Activated CD4-positive, alpha-beta T cell treated with anti-CD3 and anti-CD28 coated beads for 36 hours (primary cell): ENCODE measurements at regions not wholly inside any gene's neighbourhood (a gene's known extent, or its start where the extent isn't known, plus 50 kb on each side); places are given as distances from the start of the nearest gene placed in this dataset.

Source experiments
- ATAC-seq: fragments of 200-7000 bp; cut with Tn5 transposase; one replicate; pipeline ENCODE4 v1.10.0; 2021; ENCODE audit warnings: mild to moderate bottlenecking, moderate library complexity
- CTCF ChIA-PET: fragments of 350-600 bp; sonication (Branson Sonifier 250); formaldehyde crosslinking; loops from one replicate; lab custom pipeline; 2021; ENCODE audit warnings: antibody characterized with exemption; lab: Charles Lee
- POLR2A ChIA-PET: fragments of 350-600 bp; sonication (Branson Sonifier 250); formaldehyde crosslinking; loops from one replicate; lab custom pipeline; 2021; ENCODE audit warnings: antibody characterized with exemption, inconsistent platforms; lab: Charles Lee
- DNase-seq: peaks from one replicate; pipeline ENCODE4 v3.0.0-alpha.2; 2020
- H3K27ac Mint-ChIP-seq: one replicate; pipeline ENCODE4 v1.8.0; 2021; ENCODE audit warnings: mixed read lengths
- H3K27me3 Mint-ChIP-seq: one replicate; pipeline ENCODE4 v1.8.0; 2021; ENCODE audit warnings: mixed read lengths
- H3K36me3 Mint-ChIP-seq: one replicate; pipeline ENCODE4 v1.8.0; 2021; ENCODE audit warnings: low read depth, mixed read lengths
- H3K4me1 Mint-ChIP-seq: one replicate; pipeline ENCODE4 v1.8.0; 2021; ENCODE audit warnings: mixed read lengths
- H3K4me3 Mint-ChIP-seq: one replicate; pipeline ENCODE4 v1.8.0; 2021; ENCODE audit warnings: mild to moderate bottlenecking, moderate library complexity, mixed read lengths
- H3K9me3 Mint-ChIP-seq: one replicate; pipeline ENCODE4 v1.8.0; 2021; ENCODE audit warnings: low read depth, mixed read lengths
- intact Hi-C, 2 experiments: fragments of 100-400 bp; cut with DNase I in 1 of 2; cut with micrococcal nuclease in 1 of 2; formaldehyde crosslinking; loops; one replicate each; pipeline versions ENCODE4 v1.14.2 to v1.15.1; 2022 to 2024; cut with DNase I, micrococcal nuclease

DNA sequence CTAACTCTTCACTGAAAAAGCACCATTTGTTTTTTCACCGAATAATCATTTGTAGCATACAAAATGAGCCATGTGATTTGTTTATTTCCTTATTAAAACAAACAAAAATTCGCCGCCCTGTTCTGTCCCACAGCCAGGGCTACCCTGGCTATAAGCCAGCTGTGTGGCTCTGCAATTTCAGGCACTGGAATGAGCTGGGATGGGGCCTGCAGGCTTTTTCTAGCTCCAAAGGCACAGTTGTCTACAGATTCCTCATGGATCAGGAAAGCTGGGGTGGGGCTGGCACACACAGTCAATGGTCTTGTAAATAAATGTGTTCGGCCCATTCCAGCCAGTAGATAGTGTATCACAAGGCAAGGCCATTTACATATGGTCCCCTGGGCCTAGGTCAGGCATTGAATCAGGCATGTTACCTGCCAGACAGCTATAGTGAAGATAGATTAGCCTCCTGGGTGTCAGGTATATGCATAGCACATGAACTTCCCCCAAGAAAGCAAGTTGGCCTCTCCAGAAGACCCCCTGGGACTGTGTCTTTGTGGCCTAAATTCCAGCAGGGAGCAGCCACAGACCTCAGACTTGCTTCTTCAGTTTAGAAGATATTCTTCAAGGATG lies 608.9 kb downstream of the MAFB start:
- Mint-ChIP-seq H3K27me3 (peaks cover 4% of the 10 kb centered on the region), H3K9me3 (no peaks in the 10 kb centered on the region), H3K27ac (no peak overlapping the region), H3K36me3 (no peaks in the 10 kb centered on the region), H3K4me1 (no peaks in the 10 kb centered on the region), H3K4me3 (no peak overlapping the region)
- ATAC-seq (no peak), DNase-seq (no peak)
- intact Hi-C loops, result no loop called here
- ChIA-PET POLR2A (no interaction called here), CTCF (interaction anchor here (0.6 kb wide), 1 partner anchor 859 kb away, joined by 3 read pairs; no protein-coding TSS in a partner anchor)

DNA sequence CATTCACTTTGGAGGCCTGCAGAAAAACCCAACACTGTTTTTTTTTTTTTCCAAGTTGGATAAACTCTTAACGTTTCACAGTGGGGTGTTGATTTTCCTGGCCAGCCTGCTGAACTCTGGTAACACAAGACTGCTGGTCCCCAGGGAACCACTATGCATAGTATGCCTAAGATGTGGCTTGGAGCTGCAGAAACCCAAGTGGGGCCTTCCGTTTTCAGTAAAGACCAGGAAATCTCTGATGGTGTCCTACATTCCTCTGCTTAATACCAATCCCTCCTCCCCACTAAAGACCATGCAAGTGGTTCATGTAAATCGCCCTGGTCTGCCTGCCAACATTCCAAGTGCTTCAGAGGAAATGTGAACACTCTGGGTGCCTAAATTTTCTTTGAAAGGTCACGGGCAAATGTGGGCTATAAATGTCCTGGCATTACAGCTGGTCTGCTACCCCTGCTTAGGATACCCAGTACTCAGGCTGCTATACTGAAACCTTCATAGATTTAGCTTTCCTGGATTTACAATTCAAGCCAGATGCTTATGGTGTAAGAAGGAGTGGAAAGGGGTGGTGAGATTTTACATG lies 615.4 kb downstream of the MAFB start:
- Mint-ChIP-seq H3K27ac (no peak overlapping the region), H3K4me1 (no peaks in the 10 kb centered on the region), H3K27me3 (no peaks in the 10 kb centered on the region), H3K4me3 (no peak overlapping the region), H3K9me3 (peaks cover 8% of the 10 kb centered on the region), H3K36me3 (no peaks in the 10 kb centered on the region)
- intact Hi-C loops, result no loop called here
- ATAC-seq (no peak), DNase-seq (no peak)
- ChIA-PET CTCF (no interaction called here), POLR2A (no interaction called here)

DNA sequence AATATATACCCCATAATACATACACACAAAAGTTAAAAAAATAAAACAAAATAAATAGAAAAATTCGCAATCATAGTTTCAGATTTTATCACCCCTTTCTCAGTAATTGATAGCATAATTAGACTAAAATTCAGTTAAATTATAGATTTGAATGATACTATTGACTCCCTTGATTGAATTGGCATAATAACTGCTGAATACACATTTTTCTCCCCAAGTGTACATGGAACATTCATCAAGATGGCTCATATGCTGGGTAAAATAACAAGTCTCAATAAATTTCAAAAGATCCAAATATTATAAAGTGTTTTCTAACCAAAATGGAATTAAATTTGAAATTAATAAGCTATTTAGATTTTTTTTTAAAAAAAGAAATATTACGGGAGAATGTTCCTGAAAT lies 616.1 kb downstream of the MAFB start:
- H3K27me3 Mint-ChIP-seq, result no peaks in the 10 kb centered on the region
- no peak overlapping the region for H3K4me3 Mint-ChIP-seq
- CTCF ChIA-PET, result no interaction called here
- intact Hi-C loops, result no loop called here
- H3K4me1 Mint-ChIP-seq, result no peaks in the 10 kb centered on the region
- H3K9me3 Mint-ChIP-seq, result peaks cover 8% of the 10 kb centered on the region
- no peak overlapping the region for H3K27ac Mint-ChIP-seq
- H3K36me3 Mint-ChIP-seq, result no peaks in the 10 kb centered on the region
- POLR2A ChIA-PET, result no interaction called here
- no peak for ATAC-seq
- DNase-seq, result no peak

DNA sequence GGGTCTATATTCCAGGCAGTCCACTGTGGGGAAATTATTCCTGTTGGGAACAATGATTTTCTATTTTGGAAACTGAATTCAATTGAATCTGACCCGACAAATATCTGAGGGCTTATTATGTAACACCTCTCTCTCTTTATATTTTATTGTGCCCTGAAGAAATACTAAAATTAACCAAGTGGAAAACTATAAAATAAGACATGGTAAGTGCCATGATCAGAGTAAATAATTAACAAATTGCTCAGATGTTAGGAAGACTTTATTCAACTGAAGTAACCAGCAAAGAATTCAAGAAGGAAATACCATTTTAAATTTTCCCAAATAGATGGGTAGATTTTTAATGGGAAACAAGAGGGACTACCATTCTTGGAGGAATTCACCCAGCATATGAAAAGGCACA lies 632.9 kb downstream of the MAFB start:
- Mint-ChIP-seq H3K27me3 (peaks cover 4% of the 10 kb centered on the region), H3K36me3 (no peaks in the 10 kb centered on the region), H3K4me1 (no peaks in the 10 kb centered on the region), H3K9me3 (peaks cover 3% of the 10 kb centered on the region), H3K4me3 (no peak overlapping the region), H3K27ac (no peak overlapping the region)
- POLR2A ChIA-PET, result no interaction called here
- intact Hi-C loops, result no loop called here
- no peak for ATAC-seq
- CTCF ChIA-PET, result no interaction called here
- no peak for DNase-seq

DNA sequence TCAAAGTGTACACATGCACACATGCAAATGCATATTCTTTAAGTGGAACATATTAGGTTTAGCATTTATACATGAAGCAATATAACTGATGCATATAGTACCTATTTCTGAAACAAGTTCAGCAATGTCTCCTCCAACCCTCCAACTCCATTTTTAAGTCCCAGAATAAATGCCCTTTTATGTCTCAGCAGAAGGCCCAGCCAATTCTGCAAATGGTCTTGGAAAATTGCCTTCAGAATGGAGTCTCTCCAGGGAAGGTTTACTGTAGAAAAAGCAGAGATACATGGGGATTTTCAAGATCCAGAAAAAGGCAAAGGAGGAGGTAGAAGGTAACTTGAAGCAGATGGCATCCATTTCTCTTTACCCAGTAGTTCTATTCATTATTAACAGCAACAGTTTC lies 633.3 kb downstream of the MAFB start:
- Mint-ChIP-seq H3K27ac (no peak overlapping the region), H3K9me3 (peaks cover 3% of the 10 kb centered on the region), H3K27me3 (peaks cover 4% of the 10 kb centered on the region), H3K36me3 (no peaks in the 10 kb centered on the region), H3K4me1 (no peaks in the 10 kb centered on the region), H3K4me3 (no peak overlapping the region)
- no peak for ATAC-seq
- no peak for DNase-seq
- CTCF ChIA-PET, result no interaction called here
- intact Hi-C loops, result no loop called here
- POLR2A ChIA-PET, result no interaction called here

DNA sequence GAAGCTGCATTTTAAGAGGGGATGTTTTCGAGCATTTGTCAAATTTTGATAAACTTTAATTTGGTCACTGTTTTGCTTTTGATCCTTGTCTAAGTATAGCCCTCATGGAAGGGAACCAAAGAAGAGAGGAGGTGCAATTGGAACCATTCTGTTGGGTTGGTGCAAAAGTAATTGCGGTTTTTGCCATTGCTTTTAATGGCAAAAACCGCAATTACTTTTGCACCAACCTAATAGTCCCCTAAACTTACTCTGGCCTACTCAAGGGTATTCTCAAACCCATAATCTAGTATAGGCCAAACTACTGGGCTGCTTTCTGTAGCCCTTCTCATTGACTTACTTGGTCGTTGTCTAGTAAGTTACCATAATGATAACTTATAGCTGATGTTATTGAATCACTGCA lies 634.7 kb downstream of the MAFB start:
- Mint-ChIP-seq H3K4me3 (no peak overlapping the region), H3K27ac (no peak overlapping the region), H3K9me3 (no peaks in the 10 kb centered on the region), H3K27me3 (peaks cover 4% of the 10 kb centered on the region), H3K4me1 (no peaks in the 10 kb centered on the region), H3K36me3 (no peaks in the 10 kb centered on the region)
- ChIA-PET POLR2A (no interaction called here), CTCF (interaction anchor here (1.2 kb wide), 1 partner anchor 28 kb away, joined by 4 read pairs; no protein-coding TSS in a partner anchor)
- intact Hi-C loops, result no loop called here
- ATAC-seq (no peak), DNase-seq (no peak)

DNA sequence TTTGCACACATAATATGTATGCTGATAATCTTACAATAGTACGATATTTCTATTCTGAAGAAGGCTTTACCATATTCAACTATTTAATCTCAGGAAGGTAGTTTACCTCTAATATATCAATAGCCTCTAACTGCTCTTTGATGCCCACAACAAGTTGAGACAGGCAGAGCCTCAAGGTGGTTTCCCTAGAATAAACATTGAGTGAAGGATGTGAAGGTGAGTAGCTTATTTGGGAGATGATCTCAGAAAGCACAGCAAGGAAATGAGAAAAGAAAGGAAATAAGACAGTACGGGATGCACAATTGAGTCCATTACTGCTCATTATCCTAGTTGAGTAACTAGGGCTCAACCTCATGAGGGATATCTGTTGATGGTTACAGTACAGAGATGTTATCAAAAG lies 638.4 kb downstream of the MAFB start:
- Mint-ChIP-seq H3K4me1 (no peaks in the 10 kb centered on the region), H3K27ac (no peak overlapping the region), H3K4me3 (no peak overlapping the region), H3K9me3 (no peaks in the 10 kb centered on the region), H3K27me3 (peaks cover 4% of the 10 kb centered on the region), H3K36me3 (no peaks in the 10 kb centered on the region)
- ChIA-PET CTCF (no interaction called here), POLR2A (no interaction called here)
- no peak for ATAC-seq
- no peak for DNase-seq
- intact Hi-C loops, result no loop called here

DNA sequence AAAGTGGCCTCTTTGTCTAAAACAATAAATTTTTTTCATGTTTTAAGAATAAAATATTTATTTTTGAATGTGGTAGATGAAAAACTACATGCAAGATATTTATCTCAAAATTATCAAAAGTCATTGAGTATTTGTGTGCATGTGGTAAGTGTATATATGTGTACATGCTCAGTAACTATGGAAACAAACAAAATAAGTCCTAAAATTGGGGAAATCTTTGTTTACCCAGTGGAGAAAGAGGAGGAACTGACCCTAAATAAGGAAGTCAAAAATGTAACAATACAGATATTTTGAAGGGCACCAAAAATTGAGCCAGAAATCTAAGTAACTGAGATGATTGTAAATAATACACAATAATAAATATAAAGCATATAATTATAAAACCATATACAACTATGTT lies 639.2 kb downstream of the MAFB start:
- ATAC-seq (no peak), DNase-seq (no peak)
- ChIA-PET CTCF (no interaction called here), POLR2A (no interaction called here)
- intact Hi-C loops, result no loop called here
- no peaks in the 10 kb centered on the region for H3K36me3 Mint-ChIP-seq
- no peaks in the 10 kb centered on the region for H3K4me1 Mint-ChIP-seq
- no peak overlapping the region for H3K4me3 Mint-ChIP-seq
- H3K9me3 Mint-ChIP-seq, result no peaks in the 10 kb centered on the region
- peaks cover 4% of the 10 kb centered on the region for H3K27me3 Mint-ChIP-seq
- no peak overlapping the region for H3K27ac Mint-ChIP-seq

DNA sequence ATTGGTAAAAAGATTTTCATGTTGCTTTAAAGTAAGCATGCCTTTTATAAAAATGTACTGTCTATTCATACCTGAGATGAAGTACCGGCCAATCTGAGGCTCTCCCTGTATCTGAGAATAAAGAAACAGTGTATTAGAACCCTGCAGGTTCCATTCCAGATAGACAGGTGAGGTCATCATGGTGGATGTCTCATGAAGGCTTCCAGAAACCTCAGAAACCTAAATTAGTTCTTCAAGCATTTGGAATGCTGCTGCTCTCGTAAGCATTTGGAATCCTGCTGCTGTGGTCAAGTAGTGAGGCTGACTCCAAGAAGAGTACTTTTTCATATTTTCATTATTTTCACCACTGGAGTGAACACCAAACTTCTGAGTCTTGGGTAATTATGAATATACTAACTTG lies 642.3 kb downstream of the MAFB start:
- ChIA-PET POLR2A (no interaction called here), CTCF (no interaction called here)
- no peak overlapping the region for H3K4me3 Mint-ChIP-seq
- no peak overlapping the region for H3K27ac Mint-ChIP-seq
- no peaks in the 10 kb centered on the region for H3K36me3 Mint-ChIP-seq
- DNase-seq (no peak), ATAC-seq (no peak)
- no peaks in the 10 kb centered on the region for H3K4me1 Mint-ChIP-seq
- intact Hi-C loops, result no loop called here
- H3K9me3 Mint-ChIP-seq, result no peaks in the 10 kb centered on the region
- H3K27me3 Mint-ChIP-seq, result no peaks in the 10 kb centered on the region

DNA sequence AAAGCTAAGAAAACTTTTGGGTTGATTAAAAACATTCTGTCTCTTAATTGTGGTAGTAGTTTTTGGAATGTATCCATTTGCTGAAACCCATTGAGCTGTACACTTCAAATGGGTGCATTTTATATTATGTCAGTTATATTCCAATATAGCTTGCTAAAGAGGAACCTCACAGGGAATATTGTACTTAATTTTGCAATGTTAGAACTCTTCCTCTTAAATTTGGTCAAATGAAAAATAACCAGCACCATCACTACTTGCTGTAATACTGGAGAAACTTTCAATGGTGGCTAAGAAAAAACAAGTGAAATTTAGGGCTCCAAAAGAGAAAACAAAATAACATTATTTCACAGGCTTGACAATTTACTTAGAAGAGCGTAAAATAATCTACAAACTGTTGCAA lies 651.5 kb downstream of the MAFB start:
- ATAC-seq (no peak), DNase-seq (no peak)
- intact Hi-C loops, result no loop called here
- Mint-ChIP-seq H3K27ac (no peak overlapping the region), H3K27me3 (peaks cover 5% of the 10 kb centered on the region), H3K36me3 (no peaks in the 10 kb centered on the region), H3K4me3 (no peak overlapping the region), H3K4me1 (no peaks in the 10 kb centered on the region), H3K9me3 (no peaks in the 10 kb centered on the region)
- ChIA-PET CTCF (interaction anchor here (0.6 kb wide), 2 partner anchors 1310 to 1849 kb away, joined by 3 read pairs; no protein-coding TSS in a partner anchor), POLR2A (no interaction called here)

DNA sequence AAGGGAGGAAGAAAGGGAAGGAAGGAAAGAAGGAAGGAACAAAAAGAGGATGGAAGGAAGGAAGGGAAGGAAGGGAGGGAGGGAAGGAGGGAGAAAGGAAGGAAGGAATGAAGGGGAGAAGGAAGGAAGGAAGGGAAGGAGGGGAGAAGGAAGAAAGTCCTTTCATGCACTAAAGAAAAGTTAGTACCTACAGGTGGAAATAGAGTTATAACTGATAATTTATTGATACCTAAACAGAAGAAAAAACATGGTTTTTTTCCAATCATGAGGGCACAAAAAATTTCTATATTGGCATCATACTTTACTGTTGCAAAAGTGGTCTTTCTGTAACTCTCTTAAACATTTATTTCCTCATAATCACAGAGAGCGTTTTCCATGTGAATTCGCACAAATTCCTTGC lies 659.4 kb downstream of the MAFB start:
- ATAC-seq (no peak), DNase-seq (no peak)
- intact Hi-C loops, result no loop called here
- Mint-ChIP-seq H3K36me3 (no peaks in the 10 kb centered on the region), H3K4me1 (no peaks in the 10 kb centered on the region), H3K27ac (no peak overlapping the region), H3K9me3 (no peaks in the 10 kb centered on the region), H3K4me3 (no peak overlapping the region), H3K27me3 (peaks cover 14% of the 10 kb centered on the region)
- POLR2A ChIA-PET, result no interaction called here
- CTCF ChIA-PET, result no interaction called here

DNA sequence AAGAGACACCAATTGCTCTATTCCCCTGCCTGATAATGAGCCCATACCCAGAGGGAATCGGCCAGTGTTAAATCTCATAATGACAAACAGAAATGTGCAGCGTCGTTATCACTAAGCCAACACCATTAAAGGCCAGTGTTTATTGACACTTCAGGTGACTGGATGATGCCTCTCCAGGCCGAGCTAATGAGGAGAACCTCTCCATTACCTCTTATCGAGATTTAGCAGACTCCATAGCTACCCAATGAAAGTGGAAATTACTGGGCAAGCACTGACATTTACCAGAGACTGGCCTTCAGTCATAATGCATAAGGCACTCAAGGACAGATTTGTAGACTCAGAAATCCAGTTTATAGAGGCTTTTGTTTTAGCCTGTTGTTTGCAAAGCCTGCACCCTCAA lies 669.5 kb downstream of the MAFB start:
- no peaks in the 10 kb centered on the region for H3K36me3 Mint-ChIP-seq
- ATAC-seq (no peak), DNase-seq (no peak)
- H3K4me3 Mint-ChIP-seq, result no peak overlapping the region
- CTCF ChIA-PET, result no interaction called here
- no peaks in the 10 kb centered on the region for H3K9me3 Mint-ChIP-seq
- H3K27ac Mint-ChIP-seq, result no peak overlapping the region
- intact Hi-C loops, result loop anchor here in 1 of 2 experiments (10.0 kb wide), 1 partner anchor 65 kb away; no protein-coding TSS in a partner anchor
- H3K27me3 Mint-ChIP-seq, result no peaks in the 10 kb centered on the region
- POLR2A ChIA-PET, result no interaction called here
- H3K4me1 Mint-ChIP-seq, result no peaks in the 10 kb centered on the region
